Lower lobe of right lung (tissue), 2 donors: ENCODE measurements at regions not wholly inside any gene's neighbourhood (a gene's known extent, or its start where the extent isn't known, plus 50 kb on each side); places are given as distances from the start of the nearest gene placed in this dataset.

Experiments used
- ATAC-seq, 2 donors: fragments of 200-7000 bp; cut with Tn5 transposase; one replicate each; pipeline ENCODE4 v1.9.1; 2020 to 2022; ENCODE audit warnings: mild to moderate bottlenecking in 2 of 2, moderate library complexity in 2 of 2
- DNase-seq: peaks from one replicate; pipeline ENCODE4 v3.0.0-alpha.2; 2020
- H3K27ac ChIP-seq: fragments of 200-600 bp; one replicate; pipeline ENCODE4 v1.8.0; 2022
- H3K27me3 ChIP-seq: fragments of 200-600 bp; one replicate; pipeline ENCODE4 v1.8.0; 2022; ENCODE audit warnings: low read depth
- H3K36me3 ChIP-seq: fragments of 200-600 bp; one replicate; pipeline ENCODE4 v1.8.0; 2022; ENCODE audit warnings: mild to moderate bottlenecking
- H3K4me1 ChIP-seq: fragments of 200-600 bp; one replicate; pipeline ENCODE4 v1.8.0; 2022
- H3K4me3 ChIP-seq: fragments of 200-600 bp; one replicate; pipeline ENCODE4 v1.8.0; 2022; ENCODE audit warnings: mild to moderate bottlenecking
- H3K9me3 ChIP-seq: fragments of 200-600 bp; one replicate; pipeline ENCODE4 v1.8.0; 2022
- intact Hi-C: fragments of 100-400 bp; cut with DNase I; formaldehyde crosslinking; loops from one replicate; pipeline ENCODE4 v1.11.0; 2022
- TF ChIP-seq, protein P1 (sequence below): fragments of 200-600 bp; IDR thresholded peaks from one replicate; pipeline ENCODE4 v1.8.0; 2022; ENCODE audit warnings: antibody characterized with exemption, mild to moderate bottlenecking
- donor health status: DM: no; HTN: yes; CAD: no; lungs with severe emphysema.

GRCh38 chr13:73593199-73593765 lies 534.5 kb downstream of the KLF5 start:
- Histone ChIP-seq H3K4me1 (no peaks in the 10 kb centered on the region), H3K27me3 (no peaks in the 10 kb centered on the region), H3K4me3 (no peak overlapping the region), H3K9me3 (no peaks in the 10 kb centered on the region), H3K36me3 (no peaks in the 10 kb centered on the region), H3K27ac (no peak overlapping the region)
- DNase-seq = no peak
- TF ChIP-seq, protein P1, sequence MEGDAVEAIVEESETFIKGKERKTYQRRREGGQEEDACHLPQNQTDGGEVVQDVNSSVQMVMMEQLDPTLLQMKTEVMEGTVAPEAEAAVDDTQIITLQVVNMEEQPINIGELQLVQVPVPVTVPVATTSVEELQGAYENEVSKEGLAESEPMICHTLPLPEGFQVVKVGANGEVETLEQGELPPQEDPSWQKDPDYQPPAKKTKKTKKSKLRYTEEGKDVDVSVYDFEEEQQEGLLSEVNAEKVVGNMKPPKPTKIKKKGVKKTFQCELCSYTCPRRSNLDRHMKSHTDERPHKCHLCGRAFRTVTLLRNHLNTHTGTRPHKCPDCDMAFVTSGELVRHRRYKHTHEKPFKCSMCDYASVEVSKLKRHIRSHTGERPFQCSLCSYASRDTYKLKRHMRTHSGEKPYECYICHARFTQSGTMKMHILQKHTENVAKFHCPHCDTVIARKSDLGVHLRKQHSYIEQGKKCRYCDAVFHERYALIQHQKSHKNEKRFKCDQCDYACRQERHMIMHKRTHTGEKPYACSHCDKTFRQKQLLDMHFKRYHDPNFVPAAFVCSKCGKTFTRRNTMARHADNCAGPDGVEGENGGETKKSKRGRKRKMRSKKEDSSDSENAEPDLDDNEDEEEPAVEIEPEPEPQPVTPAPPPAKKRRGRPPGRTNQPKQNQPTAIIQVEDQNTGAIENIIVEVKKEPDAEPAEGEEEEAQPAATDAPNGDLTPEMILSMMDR = no peak
- intact Hi-C loops = no loop called here
- no peak for ATAC-seq

GRCh38 chr13:73591861-73592260 lies 533.1 kb downstream of the KLF5 start:
- Histone ChIP-seq H3K27me3 (no peaks in the 10 kb centered on the region), H3K27ac (no peak overlapping the region), H3K9me3 (no peaks in the 10 kb centered on the region), H3K4me3 (no peak overlapping the region), H3K4me1 (no peaks in the 10 kb centered on the region), H3K36me3 (no peaks in the 10 kb centered on the region)
- no peak for DNase-seq
- no peak for ATAC-seq
- intact Hi-C loops = no loop called here
- TF ChIP-seq, protein P1 = no peak

DNA sequence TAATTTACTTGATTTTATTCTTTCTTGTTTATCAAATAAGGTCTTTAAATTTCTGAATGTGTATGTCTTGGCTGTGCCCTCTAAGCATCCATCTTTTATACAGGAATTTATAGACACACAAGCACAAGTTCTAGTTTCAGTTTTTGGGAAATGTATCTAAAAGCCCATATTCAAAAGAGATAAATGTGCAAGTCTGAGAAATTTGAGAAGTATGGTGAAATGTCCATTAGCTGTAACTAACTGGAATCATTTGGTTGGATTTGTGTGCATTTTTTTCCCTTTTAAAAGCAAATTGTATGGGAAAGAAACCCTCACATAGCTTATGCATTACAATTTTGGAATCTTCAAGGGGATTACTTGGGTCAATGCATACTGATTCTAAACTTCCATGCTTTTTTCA lies 532.0 kb downstream of the KLF5 start:
- no peak for DNase-seq
- no peaks in the 10 kb centered on the region for H3K4me1 ChIP-seq
- H3K4me3 ChIP-seq = no peak overlapping the region
- no peaks in the 10 kb centered on the region for H3K9me3 ChIP-seq
- H3K27me3 ChIP-seq = no peaks in the 10 kb centered on the region
- no peak for ATAC-seq
- no peaks in the 10 kb centered on the region for H3K36me3 ChIP-seq
- TF ChIP-seq, protein P1 = no peak
- H3K27ac ChIP-seq = no peak overlapping the region
- intact Hi-C loops = no loop called here

DNA sequence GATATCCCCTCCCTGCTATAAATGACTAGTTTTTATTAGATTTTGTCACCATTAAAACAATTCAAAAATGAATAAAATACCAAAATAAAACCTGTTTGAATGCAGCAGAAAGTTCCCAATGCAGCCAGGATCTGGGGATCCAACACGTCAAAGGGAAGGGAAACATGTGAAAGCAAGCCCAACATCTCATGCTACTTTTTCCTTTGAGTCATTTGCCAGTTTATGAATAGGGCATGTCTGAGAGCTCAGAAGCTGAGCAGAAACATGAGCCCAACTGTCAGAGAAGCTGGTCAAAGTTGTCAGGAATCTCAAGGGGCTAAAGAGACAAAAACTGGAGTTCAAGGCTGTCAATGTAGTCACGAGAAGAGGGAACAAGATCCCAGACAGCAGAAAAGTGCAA lies 526.4 kb downstream of the KLF5 start:
- Histone ChIP-seq H3K4me1 (no peaks in the 10 kb centered on the region), H3K27me3 (no peaks in the 10 kb centered on the region), H3K9me3 (no peaks in the 10 kb centered on the region), H3K36me3 (no peaks in the 10 kb centered on the region), H3K4me3 (no peak overlapping the region), H3K27ac (no peak overlapping the region)
- no peak for DNase-seq
- intact Hi-C loops = no loop called here
- ATAC-seq = no peak
- TF ChIP-seq, protein P1 = no peak

GRCh38 chr13:73583331-73583730 lies 524.5 kb downstream of the KLF5 start:
- H3K36me3 ChIP-seq = no peaks in the 10 kb centered on the region
- H3K27ac ChIP-seq = no peak overlapping the region
- H3K4me1 ChIP-seq = no peaks in the 10 kb centered on the region
- DNase-seq = no peak
- intact Hi-C loops = no loop called here
- no peaks in the 10 kb centered on the region for H3K27me3 ChIP-seq
- TF ChIP-seq, protein P1 = no peak
- H3K9me3 ChIP-seq = no peaks in the 10 kb centered on the region
- ATAC-seq = no peak
- no peak overlapping the region for H3K4me3 ChIP-seq
